Endothelial cell of umbilical vein (primary cell): ENCODE measurements at regions not wholly inside any gene's neighbourhood (a gene's known extent, or its start where the extent isn't known, plus 50 kb on each side); places are given as distances from the start of the nearest gene placed in this dataset.

Experiments
- BruUV-seq: library from RNA; stranded (reverse); fragments of 400-500 nt; replicated peaks from 2 replicates; lab custom pipeline; 2021; lab: Mats Ljungman, UMichigan
- CTCF ChIA-PET: fragments of 300-600, 350-600 bp; sonication (Branson Sonifier 250); formaldehyde crosslinking; loops from one replicate; lab custom pipeline; 2021; ENCODE audit warnings: antibody characterized with exemption, inconsistent platforms; lab: Charles Lee
- POLR2A ChIA-PET: fragments of 300-600, 350-600 bp; sonication (Branson Sonifier 250); formaldehyde crosslinking; loops from one replicate; lab custom pipeline; 2021; ENCODE audit warnings: antibody characterized with exemption, inconsistent platforms; lab: Charles Lee
- DNase-seq: peaks from one replicate; pipeline ENCODE4 v3.0.0-alpha.2; 2011; ENCODE audit warnings: low read depth, low spot score
- FAIRE-seq: peaks from 2 replicates; lab custom pipeline; 2011; peaks lifted over from hg19 to GRCh38; lab: Jason Lieb, UNC
- H2AFZ ChIP-seq: 2 replicates; pipeline ENCODE4 v1.6.0; 2012; ENCODE audit warnings: low read depth, low read length, control low read depth, inconsistent platforms
- H3K27ac ChIP-seq: 2 replicates; pipeline ENCODE4 v1.5.1; 2011; ENCODE audit warnings: low read depth, mild to moderate bottlenecking, control low read depth, low read length, moderate library complexity; ENCODE audit not compliant: insufficient read depth
- H3K27me3 ChIP-seq, 2 experiments: 2 replicates each; pipeline versions ENCODE4 v1.6.0 to v1.6.1; 2011; ENCODE audit warnings: low read length in 2 of 2, mixed read lengths in 1 of 2; ENCODE audit not compliant: control insufficient read depth in 2 of 2, insufficient read depth in 2 of 2
- H3K36me3 ChIP-seq, 2 experiments: 2 replicates in 1 of 2; 3 replicates in 1 of 2; pipeline ENCODE4 v1.5.1; 2011; ENCODE audit warnings: low read length in 2 of 2, mild to moderate bottlenecking in 1 of 2, moderate library complexity in 1 of 2; ENCODE audit not compliant: control insufficient read depth in 2 of 2, insufficient read depth in 2 of 2; ENCODE audit errors: extremely low read depth in 1 of 2
- H3K4me1 ChIP-seq: 3 replicates; pipeline ENCODE4 v1.5.1; 2011; ENCODE audit warnings: mild to moderate bottlenecking, low read length; ENCODE audit not compliant: control insufficient read depth, insufficient read depth; ENCODE audit errors: extremely low read depth
- H3K4me2 ChIP-seq: 2 replicates; pipeline ENCODE4 v1.6.1; 2011; ENCODE audit warnings: low read length, control low read depth, mixed read lengths; ENCODE audit not compliant: insufficient read depth
- H3K4me3 ChIP-seq, 3 experiments: fragments of 200-600 bp in 1 of 3; sonication (generic), shearing (Covaris generic) in 1 of 3; replicated peaks in 1 of 3; 2 replicates each; pipeline ENCODE4 v1.5.1; 2011 to 2016; ENCODE audit warnings: control low read depth in 3 of 3, low read length in 3 of 3, mild to moderate bottlenecking in 2 of 3, inconsistent platforms in 1 of 3, low read depth in 1 of 3, moderate library complexity in 1 of 3; ENCODE audit not compliant: insufficient read depth in 1 of 3
- H3K79me2 ChIP-seq: 2 replicates; pipeline ENCODE4 v1.6.0; 2012; ENCODE audit warnings: low read length, inconsistent platforms; ENCODE audit not compliant: control insufficient read depth, insufficient read depth
- H3K9ac ChIP-seq: replicated peaks from 2 replicates; pipeline ENCODE3; 2011; ENCODE audit warnings: low read length, control low read depth; ENCODE audit not compliant: insufficient read depth; ENCODE audit errors: extremely low read depth
- H3K9me1 ChIP-seq: replicated peaks from 3 replicates; pipeline ENCODE4 v1.6.0; 2011; ENCODE audit warnings: mild to moderate bottlenecking, low read length; ENCODE audit not compliant: control insufficient read depth, insufficient read depth; ENCODE audit errors: extremely low read depth
- H3K9me3 ChIP-seq: replicated peaks from 2 replicates; pipeline ENCODE4 v1.5.1; 2012; ENCODE audit warnings: low read length, inconsistent platforms; ENCODE audit not compliant: control insufficient read depth, insufficient read depth
- H4K20me1 ChIP-seq: replicated peaks from 2 replicates; pipeline ENCODE3; 2011; ENCODE audit warnings: mild to moderate bottlenecking, low read length; ENCODE audit not compliant: control insufficient read depth, insufficient read depth; ENCODE audit errors: extremely low read depth
- EZH2 ChIP-seq: IDR thresholded peaks from 2 replicates; pipeline ENCODE4 v1.6.1; 2012; ENCODE audit warnings: borderline replicate concordance, low read depth, mild to moderate bottlenecking, moderate library complexity, low read length, inconsistent platforms; ENCODE audit not compliant: severe bottlenecking
- FOS ChIP-seq: IDR thresholded peaks from 2 replicates; pipeline ENCODE4 v1.6.1; 2011; ENCODE audit warnings: mild to moderate bottlenecking, low read length, moderate library complexity, borderline replicate concordance; ENCODE audit not compliant: insufficient read depth
- GATA2 ChIP-seq: IDR thresholded peaks from 2 replicates; pipeline ENCODE4 v1.7.0; 2011; ENCODE audit warnings: low read depth, mild to moderate bottlenecking, moderate library complexity, mixed read lengths, low read length; ENCODE audit not compliant: insufficient read length, insufficient read depth
- JUN ChIP-seq: IDR thresholded peaks from 2 replicates; pipeline ENCODE4 v1.6.1; 2011; ENCODE audit warnings: borderline replicate concordance, low read depth; ENCODE audit not compliant: insufficient read length, insufficient read depth
- MAX ChIP-seq: IDR thresholded peaks from 2 replicates; pipeline ENCODE4 v1.6.1; 2011; ENCODE audit not compliant: insufficient read depth, insufficient read length
- MYC ChIP-seq: IDR thresholded peaks from one replicate; pipeline ENCODE4 v1.6.1; 2011; ENCODE audit warnings: mild to moderate bottlenecking, low read depth, low read length
- POLR2A ChIP-seq: IDR thresholded peaks from 2 replicates; pipeline ENCODE4 v1.6.1; 2012; ENCODE audit warnings: low read depth, mild to moderate bottlenecking, control low read depth, low read length
- POLR2AphosphoS5 ChIP-seq: IDR thresholded peaks from 2 replicates; pipeline ENCODE4 v1.6.1; 2012; ENCODE audit warnings: low read depth, mild to moderate bottlenecking, control low read depth, low read length, moderate library complexity; ENCODE audit not compliant: insufficient read depth
- dilution Hi-C: fragments of 300-500 bp; cut with MboI; formaldehyde crosslinking; loops from one replicate; pipeline ENCODE4 v1.15.0; 2019; ENCODE audit warnings: low sequenced_read_pairs; ENCODE audit not compliant: extremely low pct_ligation_motif_present
- intact Hi-C: fragments of 100-400 bp; cut with micrococcal nuclease; formaldehyde crosslinking; loops from one replicate; pipeline ENCODE4 v1.10.0; 2022
- TF ChIP-seq, protein P1 (sequence below), 2 donors: IDR thresholded peaks; 1 replicate in 1 of 2; 2 replicates in 1 of 2; pipeline ENCODE4 v1.5.1; 2011; ENCODE audit warnings: low read length in 2 of 2, mild to moderate bottlenecking in 2 of 2, moderate library complexity in 2 of 2, control low read depth in 1 of 2, inconsistent platforms in 1 of 2, low read depth in 1 of 2; ENCODE audit not compliant: insufficient read depth in 1 of 2; ENCODE audit errors: extremely low read depth in 1 of 2

- Histone ChIP-seq H3K79me2 (no peaks in the 10 kb centered on the region), H3K9me3 (no peaks in the 10 kb centered on the region), H4K20me1 (no peaks in the 10 kb centered on the region), H3K4me1 (no peaks in the 10 kb centered on the region), H3K27me3 (no peaks in the 10 kb centered on the region), H3K4me3 (no peak overlapping the region), H3K36me3 (no peaks in the 10 kb centered on the region), H3K9ac (no peak overlapping the region), H2AFZ (no peak overlapping the region), H3K9me1 (no peaks in the 10 kb centered on the region), H3K27ac (no peak overlapping the region), H3K4me2 (no peak overlapping the region)
- FAIRE-seq (no peak), DNase-seq (no peak)
- ChIA-PET POLR2A (no interaction called here), CTCF (no interaction called here)
- no TSS peak for BruUV-seq
- TF ChIP-seq POLR2A (no peak), MAX (no peak), MYC (no peak), EZH2 (no peak), POLR2AphosphoS5 (no peak), GATA2 (no peak), JUN (no peak), FOS (no peak)
- TF ChIP-seq, protein P1, sequence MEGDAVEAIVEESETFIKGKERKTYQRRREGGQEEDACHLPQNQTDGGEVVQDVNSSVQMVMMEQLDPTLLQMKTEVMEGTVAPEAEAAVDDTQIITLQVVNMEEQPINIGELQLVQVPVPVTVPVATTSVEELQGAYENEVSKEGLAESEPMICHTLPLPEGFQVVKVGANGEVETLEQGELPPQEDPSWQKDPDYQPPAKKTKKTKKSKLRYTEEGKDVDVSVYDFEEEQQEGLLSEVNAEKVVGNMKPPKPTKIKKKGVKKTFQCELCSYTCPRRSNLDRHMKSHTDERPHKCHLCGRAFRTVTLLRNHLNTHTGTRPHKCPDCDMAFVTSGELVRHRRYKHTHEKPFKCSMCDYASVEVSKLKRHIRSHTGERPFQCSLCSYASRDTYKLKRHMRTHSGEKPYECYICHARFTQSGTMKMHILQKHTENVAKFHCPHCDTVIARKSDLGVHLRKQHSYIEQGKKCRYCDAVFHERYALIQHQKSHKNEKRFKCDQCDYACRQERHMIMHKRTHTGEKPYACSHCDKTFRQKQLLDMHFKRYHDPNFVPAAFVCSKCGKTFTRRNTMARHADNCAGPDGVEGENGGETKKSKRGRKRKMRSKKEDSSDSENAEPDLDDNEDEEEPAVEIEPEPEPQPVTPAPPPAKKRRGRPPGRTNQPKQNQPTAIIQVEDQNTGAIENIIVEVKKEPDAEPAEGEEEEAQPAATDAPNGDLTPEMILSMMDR (IDR thresholded peaks at IDR 0.05; ENCODE audit: extremely low read depth in 1 of 2, insufficient read depth in 1 of 2, low read depth in 1 of 2, low read length in 2 of 2), result no peak
- dilution Hi-C loops, result no loop called here
- intact Hi-C loops, result no loop called here
These were observed 438.2 kb downstream of the CD83 start for GRCh38 chr6:14555804-14556203.
